ENCODE measurements at regions not wholly inside any gene's neighbourhood (a gene's known extent, or its start where the extent isn't known, plus 50 kb on each side); places are given as distances from the start of the nearest gene placed in this dataset.
"Not testable (repeated sequence)": the region's sequence is repeated elsewhere in the genome, so short reads cannot be mapped to it uniquely, and the experiment has no call there.

DNA sequence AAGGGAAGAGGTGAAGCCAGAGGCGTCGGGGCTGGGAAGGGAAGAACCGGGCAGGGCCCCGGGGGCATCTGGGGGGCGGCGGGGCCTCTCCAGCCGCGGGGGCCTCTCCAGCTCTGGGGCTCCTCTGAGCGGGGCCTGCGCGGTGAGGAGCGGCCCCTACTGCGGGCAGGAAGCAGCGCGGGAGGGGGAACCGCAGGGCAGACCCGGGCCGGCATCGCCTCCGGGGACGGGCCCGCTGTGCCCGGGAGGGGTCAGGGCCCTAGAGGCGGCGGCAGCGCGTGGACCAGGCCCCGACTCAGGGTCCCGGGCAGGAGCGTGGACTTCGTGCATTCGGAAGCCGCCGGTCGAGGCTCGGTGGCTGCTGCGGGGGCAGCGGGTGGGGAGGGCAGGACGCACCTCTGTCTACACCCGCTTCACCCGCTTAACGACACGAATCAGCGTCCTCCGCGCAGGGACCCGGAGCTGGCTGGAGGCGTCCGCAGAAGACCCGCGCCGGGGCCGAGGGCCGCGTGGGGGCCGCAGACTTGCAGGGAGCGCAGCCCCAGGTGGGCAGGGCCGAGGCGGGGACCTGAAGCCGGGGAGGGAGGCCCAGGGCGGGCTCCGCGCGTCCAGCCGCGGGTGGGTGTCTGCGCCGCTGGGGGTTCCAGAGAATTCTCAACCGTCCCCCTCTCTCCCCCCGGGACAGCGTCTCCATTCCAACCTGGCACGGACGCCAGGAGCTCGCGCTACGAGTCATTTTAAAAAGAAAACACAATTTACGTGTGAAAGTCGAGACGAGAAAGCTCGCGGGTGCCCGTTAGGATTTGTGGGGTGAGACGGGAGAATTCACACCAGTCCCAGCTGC lies 345.0 kb downstream of the ADGRD1 start:
- intact Hi-C loops (cut with DNase I): loop anchor here (10.0 kb wide), 1 partner anchor 366 kb away; no protein-coding TSS in a partner anchor
- peak in 1 of 10 donors; percentile 48 for DNase-seq

DNA sequence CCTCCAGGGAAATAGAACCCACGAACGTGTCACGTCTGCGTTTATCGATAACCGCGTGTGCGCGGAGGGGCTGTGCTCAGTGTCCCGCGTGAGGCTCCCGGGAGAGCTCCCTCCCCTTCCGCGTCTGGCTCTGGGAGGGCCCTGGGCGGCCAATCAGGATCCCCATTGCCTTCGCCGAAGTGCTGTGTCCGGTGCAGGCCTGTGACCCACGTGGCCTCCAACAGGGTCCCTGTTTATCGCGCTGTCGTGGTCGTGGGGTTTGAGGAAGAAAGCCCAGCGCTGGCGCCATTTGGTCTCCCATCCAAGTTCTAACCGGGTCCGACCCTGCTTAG lies 345.6 kb downstream of the ADGRD1 start:
- intact Hi-C loops (cut with DNase I): loop anchor here (10.0 kb wide), 1 partner anchor 365 kb away; no protein-coding TSS in a partner anchor
- DNase-seq: not testable (repeated sequence)

DNA sequence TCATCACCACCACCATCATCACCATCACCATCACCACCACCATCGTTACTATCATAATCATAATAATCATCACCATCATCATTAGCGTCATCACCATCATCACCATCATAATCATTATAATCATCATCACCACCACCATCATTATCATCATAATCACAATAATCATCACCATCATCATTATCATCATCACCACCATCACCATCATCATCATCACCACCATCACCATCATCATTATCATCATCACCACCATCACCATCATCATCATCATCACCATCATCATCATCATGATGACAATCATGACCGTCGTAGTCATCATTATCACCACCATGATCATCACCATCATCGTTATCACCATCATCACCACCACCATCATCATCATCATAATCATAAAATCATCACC lies 349.9 kb downstream of the ADGRD1 start:
- intact Hi-C loops (cut with DNase I): not testable (repeated sequence)

DNA sequence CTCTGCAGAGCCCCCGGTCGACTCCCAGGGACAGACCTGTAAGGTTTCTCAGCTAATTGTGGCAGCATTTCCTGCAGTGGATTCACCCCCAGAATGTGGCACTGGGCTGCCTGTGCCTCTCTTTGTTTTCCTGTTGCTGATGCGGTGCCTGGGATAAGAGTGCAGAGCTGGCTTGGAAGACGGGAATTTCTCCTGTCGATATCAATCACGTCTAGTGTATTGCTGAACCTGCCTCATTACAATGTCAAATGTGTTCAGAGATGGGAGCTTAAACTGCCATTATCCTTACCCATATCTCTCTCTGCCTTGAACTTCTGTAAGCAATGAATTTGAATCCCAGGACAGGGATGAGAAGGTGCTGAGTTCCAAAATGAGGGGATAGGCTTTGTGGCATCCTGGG lies 350.9 kb downstream of the ADGRD1 start:
- intact Hi-C loops (cut with DNase I); DNase-seq: not testable (repeated sequence)

More for the DNA sequence above, 349.9 kb downstream of the ADGRD1 start:
- DNase-seq: not testable (repeated sequence)

DNA sequence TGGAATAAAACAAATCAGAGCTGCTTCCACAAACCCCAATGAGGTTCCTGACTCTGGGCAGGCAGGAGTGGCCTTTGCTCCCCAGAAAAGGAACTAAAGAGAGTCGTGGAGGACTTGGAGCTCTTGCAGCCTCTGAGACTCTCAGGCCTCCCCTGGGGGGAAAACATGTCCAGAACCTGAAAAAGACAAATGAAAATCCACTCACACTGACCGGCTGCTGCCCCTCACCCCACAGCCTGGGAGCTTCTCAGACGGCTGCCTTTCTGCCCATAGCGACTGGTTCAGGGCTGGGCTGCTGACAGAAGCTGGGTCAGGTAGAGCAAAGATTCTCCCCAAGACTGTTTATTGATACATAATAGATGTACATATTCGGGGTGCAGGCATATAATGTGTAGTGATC lies 356.0 kb downstream of the ADGRD1 start:
- peak in 1 of 10 donors; percentile 47 for DNase-seq
- intact Hi-C loops (cut with DNase I): no loop called here

DNA sequence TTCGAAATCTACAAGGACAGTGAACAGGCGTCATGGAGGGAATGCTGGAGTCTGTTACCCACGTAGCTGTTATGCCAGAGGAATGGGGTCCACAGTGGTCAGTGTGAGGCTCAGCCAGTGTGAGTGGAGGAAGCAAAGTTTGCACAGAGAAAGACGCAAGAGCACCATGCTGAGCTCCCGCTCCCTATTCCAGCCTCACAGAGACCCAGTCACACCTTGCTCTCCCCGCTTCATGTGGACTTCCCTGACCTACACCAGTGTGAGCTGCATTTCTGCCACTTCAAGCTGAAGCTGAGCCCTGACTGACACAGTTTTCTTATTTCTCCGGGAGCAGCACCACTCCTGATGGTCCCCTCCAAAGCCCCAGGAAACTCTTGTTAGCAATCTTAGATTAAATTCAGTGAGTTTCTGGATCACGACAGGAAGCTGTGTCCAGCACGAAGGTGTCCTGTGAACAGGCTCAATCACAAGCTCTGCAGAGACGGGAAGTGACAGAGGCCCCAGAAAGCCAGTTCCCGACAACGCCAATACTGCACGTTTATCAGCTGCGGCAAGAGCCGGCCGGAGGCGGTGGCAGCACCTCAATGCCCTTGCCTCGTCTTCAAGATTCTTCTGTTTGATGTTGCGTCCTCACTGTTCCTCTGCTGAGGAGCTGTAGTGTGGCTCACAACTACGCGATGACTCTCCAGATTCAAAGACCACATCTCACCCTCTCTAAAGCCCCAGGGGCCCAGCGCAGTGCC lies 356.7 kb downstream of the ADGRD1 start:
- peak in 2 of 10 donors; percentile 42 to 43 for DNase-seq
- intact Hi-C loops (cut with DNase I): not testable (repeated sequence)

DNA sequence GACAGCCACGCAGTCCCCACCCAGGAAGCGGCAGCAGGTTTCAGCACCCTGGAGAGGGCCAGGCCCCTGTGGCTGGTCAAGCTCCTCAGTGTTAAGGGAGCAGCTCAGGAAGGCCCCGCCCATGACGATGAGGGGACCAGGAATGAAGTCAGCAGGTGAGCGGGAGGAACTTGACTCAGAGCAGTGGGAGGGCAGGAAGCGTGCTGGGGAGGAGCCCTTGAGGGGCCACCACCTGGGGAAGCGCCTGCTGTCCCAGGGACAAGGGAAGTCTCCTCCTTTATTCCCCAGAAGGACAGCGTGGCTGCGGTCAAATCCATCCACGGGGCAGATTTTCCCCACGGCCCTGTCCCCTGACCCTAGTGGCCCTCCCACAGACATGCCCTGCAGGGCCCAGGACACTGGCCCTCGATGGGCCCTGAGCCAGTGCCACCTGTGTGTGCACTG lies 357.6 kb downstream of the ADGRD1 start:
- intact Hi-C loops (cut with DNase I): not testable (repeated sequence)
- DNase-seq: peak in 2 of 10 donors; percentile 45 to 67

DNA sequence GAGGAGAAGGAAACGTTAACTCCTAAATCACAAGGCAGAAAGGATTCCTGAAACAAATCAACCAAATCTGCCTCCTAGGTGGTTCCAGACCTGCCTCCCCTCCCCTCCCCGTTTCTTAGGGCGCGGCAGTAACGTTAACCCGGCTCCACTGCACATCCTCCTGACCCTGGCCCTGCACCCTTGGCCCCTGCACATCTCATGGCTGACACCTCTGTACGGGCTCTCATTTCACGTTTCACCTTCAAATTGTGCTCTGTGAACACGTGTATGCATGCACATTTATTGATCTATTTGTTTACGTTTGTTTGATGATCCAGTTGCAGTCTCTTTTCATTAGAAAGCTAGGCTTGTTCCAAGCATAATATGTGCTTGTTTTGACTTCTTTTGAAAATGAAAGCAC lies 358.1 kb downstream of the ADGRD1 start:
- intact Hi-C loops (cut with DNase I): no loop called here
- peak in 1 of 10 donors; percentile 38 for DNase-seq

DNA sequence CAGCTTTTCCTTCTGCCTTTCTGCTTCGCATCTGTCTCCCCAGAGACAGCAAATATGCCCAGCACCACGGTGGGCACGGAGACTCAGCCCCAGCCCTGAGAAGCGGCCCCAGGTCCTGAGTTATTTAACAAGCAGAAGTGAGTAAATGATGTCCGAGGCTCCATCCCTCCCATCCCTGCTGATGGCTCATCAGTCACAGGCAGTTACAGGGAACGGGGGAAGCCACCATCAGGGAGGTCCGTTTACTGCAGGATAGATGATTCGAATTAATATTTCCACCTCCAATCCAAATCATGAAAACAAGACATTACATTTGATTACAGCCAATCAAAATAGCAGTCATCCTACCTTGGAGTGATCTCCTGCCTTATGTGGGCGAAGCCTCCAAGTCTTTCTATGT lies 358.7 kb downstream of the ADGRD1 start:
- intact Hi-C loops (cut with DNase I): not testable (repeated sequence)
- DNase-seq: peak in 1 of 10 donors; percentile 79

DNA sequence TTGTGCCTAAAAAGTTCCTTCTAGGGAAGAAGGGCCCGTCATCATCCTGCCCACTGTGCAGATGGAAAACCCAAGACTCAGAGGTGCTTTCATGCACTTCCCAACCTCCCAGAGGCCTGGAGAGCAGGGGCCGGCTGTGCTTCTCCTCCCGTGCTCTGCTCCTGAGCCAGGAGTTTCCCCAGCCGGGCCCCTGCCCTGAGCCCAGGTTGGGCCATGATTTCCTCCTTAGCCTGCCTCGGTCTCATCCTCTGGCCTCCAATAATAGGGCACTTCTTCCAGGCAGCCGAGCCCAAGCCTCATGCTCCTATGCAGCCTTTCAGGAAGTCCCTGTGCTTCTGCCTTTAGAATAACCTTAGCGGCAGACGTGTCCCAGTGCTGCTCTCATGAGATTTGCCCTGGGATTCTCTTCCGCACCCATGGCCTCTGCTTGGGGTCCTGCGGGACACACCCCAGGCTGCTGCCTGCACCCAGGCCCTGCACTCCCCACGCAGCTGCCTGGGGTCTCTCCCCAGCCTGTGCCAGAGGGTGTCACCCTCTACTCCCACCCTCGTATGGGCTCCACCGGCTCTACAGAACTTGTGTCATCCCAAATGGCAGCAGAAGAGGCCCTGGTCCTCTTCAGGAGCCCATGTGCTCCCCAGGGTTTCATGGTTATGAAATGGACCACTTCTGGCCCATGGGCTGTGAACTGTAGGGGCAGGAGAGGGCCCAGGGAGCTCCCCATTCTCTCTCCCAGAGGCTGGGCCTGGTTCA lies 359.3 kb downstream of the ADGRD1 start:
- DNase-seq: peak in 2 of 10 donors; percentile 43 to 47
- intact Hi-C loops (cut with DNase I): no loop called here

DNA sequence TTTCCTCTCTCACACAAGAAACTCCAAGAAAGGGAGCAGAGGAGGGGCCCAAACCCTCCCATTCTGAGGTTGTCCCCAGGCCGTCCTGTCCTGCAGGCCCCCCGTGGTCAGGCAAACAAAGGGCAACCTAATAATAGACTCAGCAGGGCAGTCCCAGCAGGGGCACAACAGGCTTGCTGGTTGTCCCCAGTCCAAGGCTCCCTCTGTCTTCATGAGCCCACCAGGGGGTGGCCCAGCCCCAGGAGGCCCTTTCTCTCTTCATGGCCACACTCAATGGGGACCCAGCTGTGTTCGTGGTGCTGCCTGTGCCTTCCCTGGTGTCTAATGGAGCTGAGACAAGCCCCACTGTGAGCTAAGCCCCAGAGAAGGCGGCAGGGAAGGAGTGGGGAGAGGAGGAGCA lies 359.9 kb downstream of the ADGRD1 start:
- intact Hi-C loops (cut with DNase I): no loop called here
- peak in 2 of 10 donors; percentile 26 to 55 for DNase-seq

DNA sequence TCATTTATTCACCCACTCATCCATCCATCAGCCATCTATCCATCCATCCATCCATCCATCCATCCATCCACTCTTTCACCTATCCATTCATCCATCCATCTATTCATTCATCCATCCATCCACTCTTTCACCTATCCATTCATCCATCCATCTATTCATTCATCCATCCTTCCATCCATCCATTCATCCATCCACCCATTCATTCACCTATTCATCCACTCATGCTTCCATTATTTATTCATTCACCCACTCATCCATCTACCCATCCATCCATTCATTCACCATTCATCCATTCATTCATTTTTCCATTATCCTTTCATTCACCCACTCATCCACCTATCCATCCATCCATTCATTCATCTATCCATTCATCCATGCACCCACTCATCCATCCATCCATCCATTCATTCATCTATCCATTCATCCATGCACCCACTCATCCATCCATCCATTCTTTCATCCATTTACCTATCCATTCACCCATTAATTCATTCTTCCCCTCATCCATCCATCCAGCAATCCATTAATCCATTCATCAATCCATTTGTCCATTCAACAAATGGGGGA lies 360.9 kb downstream of the ADGRD1 start:
- intact Hi-C loops (cut with DNase I): no loop called here
- DNase-seq: no peak

DNA sequence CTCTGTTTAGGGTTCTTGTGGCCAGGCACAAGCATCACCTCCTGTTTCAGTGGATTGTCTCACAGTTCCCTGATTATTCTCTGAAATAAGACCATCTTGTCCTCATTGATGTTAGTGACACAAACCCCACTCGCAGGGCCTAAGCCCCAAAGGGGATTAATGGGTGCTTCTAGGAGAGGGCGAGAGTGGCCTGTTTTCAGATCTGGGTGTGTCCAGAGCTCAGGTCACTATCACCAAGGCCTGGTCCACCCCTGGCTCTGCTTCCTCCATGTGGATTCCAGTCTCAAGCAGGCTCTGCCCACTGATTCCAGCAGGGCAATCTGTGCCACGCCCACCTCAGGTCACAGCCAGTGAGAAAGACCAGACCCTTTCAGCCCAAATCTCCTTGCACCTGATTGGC lies 361.9 kb downstream of the ADGRD1 start:
- DNase-seq: peak in 2 of 10 donors; percentile 25 to 58
- intact Hi-C loops (cut with DNase I): no loop called here

DNA sequence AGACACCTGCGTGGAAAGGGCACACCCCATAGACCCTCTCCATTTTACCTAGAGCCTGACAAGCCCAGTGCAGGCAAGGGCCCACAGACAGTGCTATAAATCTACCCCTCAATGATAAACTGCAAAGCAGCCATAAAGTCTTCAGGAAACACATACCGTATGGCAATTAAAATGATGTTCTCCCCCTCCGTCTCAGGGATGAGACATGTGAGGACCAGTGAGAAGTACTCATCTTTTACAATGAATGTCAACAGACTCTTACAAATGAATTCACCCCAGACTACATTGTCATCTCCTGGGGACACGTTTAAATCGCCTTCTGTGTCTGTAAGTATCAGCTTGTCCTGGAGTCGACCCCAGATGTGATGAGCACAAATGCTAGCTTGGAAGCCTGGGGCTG lies 362.7 kb downstream of the ADGRD1 start:
- DNase-seq: no peak
- intact Hi-C loops (cut with DNase I): no loop called here

DNA sequence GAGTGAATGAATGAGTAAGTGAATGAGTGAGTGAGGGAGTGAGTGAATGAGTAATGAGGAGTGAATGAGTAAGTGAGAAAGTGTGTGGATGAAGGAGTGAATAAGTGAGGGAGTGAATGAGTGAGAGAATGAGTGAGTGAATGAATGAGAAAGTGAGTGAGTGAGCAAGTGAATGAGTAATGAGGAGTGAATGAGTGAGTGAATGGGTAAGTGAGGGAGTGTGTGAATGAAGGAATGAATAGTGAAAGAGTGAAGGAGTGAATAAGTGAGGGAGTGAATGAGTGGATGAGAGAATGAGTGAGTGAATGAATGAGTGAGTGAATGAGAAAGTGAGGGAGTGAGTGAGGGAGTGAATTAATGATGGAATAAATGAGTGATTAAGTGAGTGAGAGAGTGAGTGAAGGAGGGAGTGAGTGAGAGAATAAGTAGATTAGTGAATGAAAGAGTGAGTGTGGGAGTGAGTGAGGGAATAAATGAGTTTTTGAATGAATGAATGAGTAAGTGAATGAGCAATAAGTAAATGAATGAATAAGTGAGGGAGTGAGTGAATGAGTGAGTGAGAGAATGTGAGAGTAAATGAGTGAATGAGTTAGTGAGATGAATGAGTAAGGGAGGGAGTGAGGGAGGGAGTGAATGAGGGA lies 364.5 kb downstream of the ADGRD1 start:
- intact Hi-C loops (cut with DNase I): no loop called here
- no peak for DNase-seq

DNA sequence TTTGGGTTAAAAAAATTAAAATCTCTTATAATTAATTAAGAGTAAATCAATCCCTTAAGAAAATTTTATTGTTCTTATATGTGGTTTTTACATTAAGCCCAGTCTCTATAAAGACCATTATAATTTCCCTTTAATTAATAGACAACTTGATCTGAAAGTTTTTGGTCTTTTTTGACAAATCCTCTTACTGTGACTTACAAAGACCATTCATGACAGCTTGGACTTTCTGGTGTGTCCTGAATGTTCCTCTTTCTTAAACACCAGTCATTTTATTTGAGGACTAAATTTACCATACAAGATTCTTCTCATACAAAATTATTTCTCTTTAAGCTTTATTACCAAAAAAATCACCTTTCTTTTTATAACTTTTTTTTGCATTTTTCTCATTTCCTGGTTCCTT lies 368.3 kb downstream of the ADGRD1 start:
- no peak for DNase-seq
- intact Hi-C loops (cut with DNase I): no loop called here

DNA sequence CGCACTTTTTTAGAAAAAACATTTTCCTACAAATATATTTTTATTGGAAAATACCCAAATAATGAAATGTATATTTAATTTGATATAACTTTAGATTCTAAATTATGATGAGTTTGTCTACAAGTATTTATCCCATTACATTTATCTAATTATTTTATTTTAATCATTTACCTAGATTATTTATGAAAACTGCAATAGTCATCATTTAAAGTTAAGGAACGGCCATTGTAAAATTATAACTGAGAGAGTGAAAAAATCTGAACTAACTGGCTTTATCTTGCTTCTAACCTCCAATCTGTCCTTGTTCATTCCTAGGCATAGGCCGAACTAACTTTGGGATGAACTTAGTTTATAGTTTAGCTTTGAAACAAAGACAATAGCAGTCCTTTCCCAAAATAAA lies 368.8 kb downstream of the ADGRD1 start:
- DNase-seq; intact Hi-C loops (cut with DNase I): not testable (repeated sequence)

DNA sequence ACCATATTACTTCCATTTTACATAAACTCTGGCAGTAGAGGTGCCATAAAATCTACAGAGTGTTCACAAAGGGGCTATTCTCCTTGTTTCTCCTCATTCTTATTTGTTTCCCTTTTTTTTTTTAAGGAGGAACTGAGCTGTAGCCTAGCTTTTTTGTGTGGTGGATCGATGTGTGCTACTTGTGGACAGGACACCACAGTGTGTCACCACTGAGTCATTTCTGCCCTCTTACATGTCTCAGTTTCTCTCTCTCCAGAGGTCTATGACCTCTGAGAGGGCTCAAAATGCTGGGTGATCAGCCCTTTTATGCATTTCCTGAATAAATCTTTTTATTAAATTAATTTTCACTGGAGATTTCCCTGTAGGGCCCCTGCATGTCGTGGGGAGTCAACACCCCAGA lies 370.2 kb downstream of the ADGRD1 start:
- intact Hi-C loops (cut with DNase I): no loop called here
- no peak for DNase-seq

DNA sequence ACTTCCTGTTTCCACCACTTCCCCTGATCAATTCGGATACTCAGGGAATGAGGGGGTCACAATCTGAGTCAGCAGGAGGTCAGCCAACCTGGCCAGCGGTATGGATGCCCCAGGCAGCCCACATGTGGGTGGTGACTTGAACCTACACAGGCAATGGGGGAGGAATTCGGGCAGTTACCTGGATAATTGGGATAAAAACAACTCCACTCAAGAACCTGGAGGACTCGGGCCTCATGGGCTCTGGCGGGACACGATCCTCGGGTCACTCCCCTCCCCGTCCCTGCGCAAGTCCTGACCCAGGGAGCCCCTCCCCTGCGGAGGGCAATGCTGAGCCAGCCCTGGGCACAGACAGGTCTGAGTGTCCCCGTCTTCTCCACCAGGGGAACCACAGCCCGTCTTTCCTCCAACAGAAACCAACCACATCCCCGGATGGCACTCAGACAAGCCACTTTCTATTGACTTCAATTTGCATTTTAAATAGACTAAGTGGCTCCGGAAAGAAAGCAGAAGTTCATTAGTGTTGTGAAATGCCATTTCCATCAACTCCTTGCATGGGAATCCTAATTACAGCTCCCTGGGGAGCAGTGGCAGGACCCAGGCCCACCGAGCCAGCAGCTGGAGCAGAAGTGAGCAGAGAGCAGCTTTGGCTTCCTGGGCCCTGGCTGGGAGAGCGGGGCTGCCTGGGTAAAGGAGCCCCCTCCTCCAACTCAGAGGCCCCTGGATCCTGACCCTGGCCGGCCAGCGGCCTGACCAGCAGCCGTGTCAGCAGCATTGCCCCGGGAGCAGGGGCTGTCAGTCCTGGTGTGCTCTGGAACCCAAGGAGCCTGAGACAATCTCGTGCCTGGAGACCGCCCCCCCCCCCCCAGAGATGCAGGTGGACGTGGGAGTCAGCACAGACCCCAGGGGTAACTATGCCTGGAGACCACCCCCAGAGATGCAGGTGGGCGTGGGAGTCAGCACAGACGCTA lies 374.1 kb downstream of the ADGRD1 start:
- no peak for DNase-seq
- intact Hi-C loops (cut with DNase I): no loop called here
